Psoas muscle (tissue), 7 donors: ENCODE measurements at regions not wholly inside any gene's neighbourhood (a gene's known extent, or its start where the extent isn't known, plus 50 kb on each side); places are given as distances from the start of the nearest gene placed in this dataset.

ENCODE experiments used
- ATAC-seq, 4 donors: fragments of 200-7000 bp; cut with Tn5 transposase; one replicate each; pipeline ENCODE4 v1.9.1; 2020; ENCODE audit warnings: moderate library complexity in 3 of 4, mild to moderate bottlenecking in 2 of 4
- DNase-seq, 2 donors: peaks; one replicate each; pipeline ENCODE4 v3.0.0-alpha.2; 2020
- H3K27ac ChIP-seq: fragments of 200-600 bp; one replicate; pipeline ENCODE4 v1.8.0; 2022
- H3K27me3 ChIP-seq, 3 donors: fragments of 200-600 bp in 1 of 3; one replicate each; pipeline versions ENCODE4 v1.6.1 to v1.8.0; 2013 to 2022; ENCODE audit warnings: low read length in 2 of 3, mild to moderate bottlenecking in 2 of 3, moderate library complexity in 1 of 3; ENCODE audit not compliant: insufficient read depth in 3 of 3
- H3K36me3 ChIP-seq, 2 donors: fragments of 200-600 bp in 1 of 2; one replicate each; pipeline versions ENCODE4 v1.6.1 to v1.8.0; 2013 to 2022; ENCODE audit warnings: low read depth in 1 of 2, mild to moderate bottlenecking in 1 of 2, moderate library complexity in 1 of 2; ENCODE audit not compliant: insufficient read depth in 1 of 2
- H3K4me1 ChIP-seq: fragments of 200-600 bp; one replicate; pipeline ENCODE4 v1.8.0; 2022
- H3K4me3 ChIP-seq: fragments of 200-600 bp; one replicate; pipeline ENCODE4 v1.8.0; 2022; ENCODE audit warnings: mild to moderate bottlenecking
- H3K9me3 ChIP-seq: fragments of 200-600 bp; one replicate; pipeline ENCODE4 v1.8.0; 2022
- WGBS, 3 donors: extraction: QIAGEN DNeasy Blood & Tissue Kit; methylation state at CpG; one replicate each; pipeline versions ENCODE4 v1.1.6 to v1.1.7; 2013; 5-methylcytosine and 5-hydroxymethylcytosine counted together
- intact Hi-C, 2 donors: fragments of 100-400 bp; cut with DNase I; formaldehyde crosslinking; loops; one replicate each; pipeline versions ENCODE4 v1.11.0 to v1.14.2; 2022
- TF ChIP-seq, protein P1 (sequence below): fragments of 200-600 bp; IDR thresholded peaks from one replicate; pipeline ENCODE4 v1.8.0; 2022; ENCODE audit warnings: antibody characterized with exemption
- donor health status: healthy with polysubstance abuse.
- donor health status: DM: no; HTN: no; CAD: no; lungs with moderate emphysema.
- donor health status: Bipolar disorder and iron deficiency.
- donor health status: healthy.
- donor health status: DM: yes; HTN: yes; CAD: no.
- donor health status: DM: no; HTN: no; CAD: no.
- donor health status: DM: yes; HTN: yes; CAD: no.

- H3K36me3 ChIP-seq = no peaks in the 10 kb centered on the region
- no peaks in the 10 kb centered on the region for H3K27me3 ChIP-seq
- WGBS, 3 donors = 68 to 73% (median 69%) methylated on average over 2 of the region's 2 CpGs
- H3K9me3 ChIP-seq = no peaks in the 10 kb centered on the region
- no peak overlapping the region for H3K4me3 ChIP-seq
- ATAC-seq = no peak
- H3K27ac ChIP-seq = no peak overlapping the region
- H3K4me1 ChIP-seq = no peaks in the 10 kb centered on the region
- DNase-seq = no peak
- TF ChIP-seq, protein P1, sequence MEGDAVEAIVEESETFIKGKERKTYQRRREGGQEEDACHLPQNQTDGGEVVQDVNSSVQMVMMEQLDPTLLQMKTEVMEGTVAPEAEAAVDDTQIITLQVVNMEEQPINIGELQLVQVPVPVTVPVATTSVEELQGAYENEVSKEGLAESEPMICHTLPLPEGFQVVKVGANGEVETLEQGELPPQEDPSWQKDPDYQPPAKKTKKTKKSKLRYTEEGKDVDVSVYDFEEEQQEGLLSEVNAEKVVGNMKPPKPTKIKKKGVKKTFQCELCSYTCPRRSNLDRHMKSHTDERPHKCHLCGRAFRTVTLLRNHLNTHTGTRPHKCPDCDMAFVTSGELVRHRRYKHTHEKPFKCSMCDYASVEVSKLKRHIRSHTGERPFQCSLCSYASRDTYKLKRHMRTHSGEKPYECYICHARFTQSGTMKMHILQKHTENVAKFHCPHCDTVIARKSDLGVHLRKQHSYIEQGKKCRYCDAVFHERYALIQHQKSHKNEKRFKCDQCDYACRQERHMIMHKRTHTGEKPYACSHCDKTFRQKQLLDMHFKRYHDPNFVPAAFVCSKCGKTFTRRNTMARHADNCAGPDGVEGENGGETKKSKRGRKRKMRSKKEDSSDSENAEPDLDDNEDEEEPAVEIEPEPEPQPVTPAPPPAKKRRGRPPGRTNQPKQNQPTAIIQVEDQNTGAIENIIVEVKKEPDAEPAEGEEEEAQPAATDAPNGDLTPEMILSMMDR = no peak
- intact Hi-C loops = no loop called here
Observed at GRCh38 chr11:82080160-82080559, 653.5 kb downstream of the FAM181B start.

DNA sequence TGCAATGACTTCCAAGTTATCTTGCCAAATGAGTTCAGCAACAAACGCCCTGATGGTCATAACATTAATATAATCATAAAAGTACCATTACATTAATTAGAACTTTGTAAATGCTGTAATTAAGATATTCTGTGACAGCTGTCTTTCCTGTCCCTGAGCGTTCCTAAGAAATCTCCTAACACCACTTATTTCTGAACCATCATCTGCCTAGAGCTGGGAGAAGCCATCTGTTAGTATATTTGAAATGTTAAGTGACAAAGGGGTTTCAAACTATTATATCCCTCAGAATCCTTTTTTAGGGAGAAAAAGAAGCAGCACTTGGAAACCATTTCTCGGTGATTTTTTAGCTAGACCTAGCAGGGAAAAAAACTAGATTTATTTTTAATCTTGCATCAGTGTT lies 657.5 kb downstream of the FAM181B start:
- Histone ChIP-seq H3K4me3 (no peak overlapping the region), H3K9me3 (no peaks in the 10 kb centered on the region), H3K27me3 (no peaks in the 10 kb centered on the region), H3K36me3 (no peaks in the 10 kb centered on the region), H3K4me1 (no peaks in the 10 kb centered on the region), H3K27ac (no peak overlapping the region)
- intact Hi-C loops = no loop called here
- DNase-seq = no peak
- WGBS, 3 donors = 58 to 59% (median 58%) methylated on average over 3 of the region's 3 CpGs
- no peak for ATAC-seq
- TF ChIP-seq, protein P1 = no peak

DNA sequence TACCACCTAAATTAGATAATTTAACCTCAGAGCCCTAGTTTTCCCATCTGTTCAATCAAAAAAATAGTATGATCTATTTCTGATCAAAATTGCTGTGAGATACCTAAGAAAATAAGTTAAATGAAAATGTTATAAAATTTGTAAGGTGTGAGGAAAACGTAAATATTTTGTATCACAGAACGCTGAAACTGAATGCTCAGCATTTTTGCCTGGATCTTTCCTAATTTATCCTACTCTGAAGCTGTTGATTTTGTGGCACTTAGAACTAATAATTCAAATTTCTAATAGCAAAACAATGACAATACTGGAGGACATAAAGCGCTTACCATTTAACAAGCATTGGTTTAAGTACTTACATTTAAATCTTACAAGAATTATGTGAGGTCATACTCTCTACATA lies 674.2 kb downstream of the FAM181B start:
- Histone ChIP-seq H3K9me3 (no peaks in the 10 kb centered on the region), H3K36me3 (no peaks in the 10 kb centered on the region), H3K27me3 (no peaks in the 10 kb centered on the region), H3K4me3 (no peak overlapping the region), H3K4me1 (no peaks in the 10 kb centered on the region), H3K27ac (no peak overlapping the region)
- ATAC-seq = no peak
- intact Hi-C loops = no loop called here
- no peak for DNase-seq
- 86 to 88% (median 88%) methylated on average over 3 of the region's 3 CpGs for WGBS, 3 donors
- TF ChIP-seq, protein P1 = no peak

- intact Hi-C loops = no loop called here
- ATAC-seq = no peak
- Histone ChIP-seq H3K4me1 (no peaks in the 10 kb centered on the region), H3K27me3 (no peaks in the 10 kb centered on the region), H3K4me3 (no peak overlapping the region), H3K36me3 (no peaks in the 10 kb centered on the region), H3K9me3 (no peaks in the 10 kb centered on the region), H3K27ac (no peak overlapping the region)
- no peak for DNase-seq
- 76 to 82% (median 82%) methylated on average over 1 of the region's 1 CpG for WGBS, 3 donors
- TF ChIP-seq, protein P1 = no peak
Observed at GRCh38 chr11:82056450-82056849, 677.2 kb downstream of the FAM181B start.

- TF ChIP-seq, protein P1 = no peak
- no peak for ATAC-seq
- no peaks in the 10 kb centered on the region for H3K36me3 ChIP-seq
- H3K4me1 ChIP-seq = no peaks in the 10 kb centered on the region
- no peaks in the 10 kb centered on the region for H3K9me3 ChIP-seq
- intact Hi-C loops = no loop called here
- no peak for DNase-seq
- no peak overlapping the region for H3K27ac ChIP-seq
- no peaks in the 10 kb centered on the region for H3K27me3 ChIP-seq
- WGBS, 3 donors = 81 to 89% (median 86%) methylated on average over 3 of the region's 3 CpGs
- no peak overlapping the region for H3K4me3 ChIP-seq
Observed at GRCh38 chr11:82049199-82049598, 684.5 kb downstream of the FAM181B start.
